Aorta (tissue), 5 donors: ENCODE measurements at regions not wholly inside any gene's neighbourhood (a gene's known extent, or its start where the extent isn't known, plus 50 kb on each side); places are given as distances from the start of the nearest gene placed in this dataset.

Experiments
- ATAC-seq: fragments of 200-7000 bp; cut with Tn5 transposase; one replicate; pipeline ENCODE4 v1.9.1; 2022; ENCODE audit warnings: moderate library complexity; ENCODE audit not compliant: low FRiP score
- DNase-seq, 2 donors: peaks; one replicate each; pipeline ENCODE4 v3.0.0-alpha.2; 2020
- H3K27ac ChIP-seq, 2 donors: one replicate each; pipeline ENCODE4 v1.5.1; 2013; ENCODE audit warnings: low read length in 2 of 2, mild to moderate bottlenecking in 2 of 2, moderate library complexity in 2 of 2, control low read depth in 1 of 2, inconsistent platforms in 1 of 2, low read depth in 1 of 2
- H3K27me3 ChIP-seq, 2 donors: one replicate each; pipeline ENCODE4 v1.6.1; 2013; ENCODE audit warnings: control low read depth in 1 of 2, low read length in 1 of 2, mild to moderate bottlenecking in 1 of 2, moderate library complexity in 1 of 2; ENCODE audit not compliant: insufficient read depth in 2 of 2, control insufficient read depth in 1 of 2
- H3K36me3 ChIP-seq, 2 donors: one replicate each; pipeline ENCODE4 v1.6.1; 2013; ENCODE audit warnings: control low read depth in 1 of 2, low read length in 1 of 2, mild to moderate bottlenecking in 1 of 2; ENCODE audit not compliant: insufficient read depth in 2 of 2, control insufficient read depth in 1 of 2
- H3K4me1 ChIP-seq, 2 donors: one replicate each; pipeline ENCODE4 v1.6.1; 2013; ENCODE audit warnings: low read length in 2 of 2, control low read depth in 1 of 2, mild to moderate bottlenecking in 1 of 2, moderate library complexity in 1 of 2; ENCODE audit not compliant: insufficient read depth in 2 of 2, control insufficient read depth in 1 of 2
- H3K4me3 ChIP-seq, 2 donors: one replicate each; pipeline ENCODE4 v1.5.1; 2013; ENCODE audit warnings: low read length in 2 of 2, control low read depth in 1 of 2, mild to moderate bottlenecking in 1 of 2
- H3K9me3 ChIP-seq: one replicate; pipeline ENCODE4 v1.6.1; 2013; ENCODE audit warnings: mild to moderate bottlenecking, low read length; ENCODE audit not compliant: control insufficient read depth
- WGBS, 2 donors: extraction: QIAGEN DNeasy Blood & Tissue Kit; methylation state at CpG; one replicate each; pipeline ENCODE4 v1.1.7; 2013; 5-methylcytosine and 5-hydroxymethylcytosine counted together
- intact Hi-C, 2 donors: fragments of 100-400 bp; cut with DNase I; formaldehyde crosslinking; loops; one replicate each; pipeline versions ENCODE4 v1.14.2 to v1.15.0; 2022
- donor health status: healthy with polysubstance abuse.
- donor health status: Bipolar disorder and iron deficiency.
- donor health status: DM: no; HTN: no; CAD: no.
- donor health status: DM: no; HTN: no; CAD: no.
- donor health status: DM: yes; HTN: yes; CAD: no.

- no peaks in the 10 kb centered on the region for H3K4me1 ChIP-seq
- ATAC-seq (no peak), DNase-seq (no peak)
- H3K27me3 ChIP-seq = no peaks in the 10 kb centered on the region
- intact Hi-C loops = no loop called here
- no peaks in the 10 kb centered on the region for H3K36me3 ChIP-seq
- no peak overlapping the region for H3K27ac ChIP-seq
- no peak overlapping the region for H3K4me3 ChIP-seq
- no peaks in the 10 kb centered on the region for H3K9me3 ChIP-seq
- WGBS, 2 donors = 39 to 73% methylated on average over 3 of the region's 3 CpGs
Measured at GRCh38 chr4:18938343-18939099, 917.0 kb upstream of the LCORL start.

- Histone ChIP-seq H3K4me3 (no peak overlapping the region), H3K9me3 (no peaks in the 10 kb centered on the region), H3K4me1 (no peaks in the 10 kb centered on the region), H3K36me3 (no peaks in the 10 kb centered on the region), H3K27me3 (no peaks in the 10 kb centered on the region), H3K27ac (no peak overlapping the region)
- intact Hi-C loops = no loop called here
- DNase-seq (no peak), ATAC-seq (no peak)
- WGBS, 2 donors = 91 to 92% methylated on average over 4 of the region's 4 CpGs
Measured at GRCh38 chr4:18937746-18938145, 916.2 kb upstream of the LCORL start.

- ATAC-seq (no peak), DNase-seq (no peak)
- Histone ChIP-seq H3K27ac (no peak overlapping the region), H3K4me1 (no peaks in the 10 kb centered on the region), H3K36me3 (no peaks in the 10 kb centered on the region), H3K27me3 (no peaks in the 10 kb centered on the region), H3K4me3 (no peak overlapping the region), H3K9me3 (no peaks in the 10 kb centered on the region)
- intact Hi-C loops = no loop called here
- whole genome bisulfite sequencing, 2 donors = 98 to 99% methylated on average over 4 of the region's 4 CpGs
Measured at GRCh38 chr4:18937080-18937479, 915.5 kb upstream of the LCORL start.

- Histone ChIP-seq H3K9me3 (no peaks in the 10 kb centered on the region), H3K36me3 (no peaks in the 10 kb centered on the region), H3K27ac (no peak overlapping the region), H3K4me3 (no peak overlapping the region), H3K4me1 (no peaks in the 10 kb centered on the region), H3K27me3 (no peaks in the 10 kb centered on the region)
- intact Hi-C loops = no loop called here
- ATAC-seq (no peak), DNase-seq (no peak)
- WGBS, 2 donors = 70 to 82% methylated on average over 7 of the region's 7 CpGs
Measured at GRCh38 chr4:18935659-18936345, 914.2 kb upstream of the LCORL start.

GRCh38 chr4:18934197-18934596 is 912.6 kb upstream of the LCORL start:
- Histone ChIP-seq H3K36me3 (no peaks in the 10 kb centered on the region), H3K9me3 (no peaks in the 10 kb centered on the region), H3K4me1 (no peaks in the 10 kb centered on the region), H3K27ac (no peak overlapping the region), H3K27me3 (no peaks in the 10 kb centered on the region), H3K4me3 (no peak overlapping the region)
- WGBS, 2 donors = 42 to 51% methylated on average over 4 of the region's 4 CpGs
- ATAC-seq (no peak), DNase-seq (no peak)
- intact Hi-C loops = no loop called here

- DNase-seq (no peak), ATAC-seq (no peak)
- WGBS, 2 donors = 92% methylated on average over 1 of the region's 1 CpG
- H3K4me1 ChIP-seq = no peaks in the 10 kb centered on the region
- no peaks in the 10 kb centered on the region for H3K36me3 ChIP-seq
- H3K27ac ChIP-seq = no peak overlapping the region
- H3K9me3 ChIP-seq = no peaks in the 10 kb centered on the region
- intact Hi-C loops = no loop called here
- no peaks in the 10 kb centered on the region for H3K27me3 ChIP-seq
- no peak overlapping the region for H3K4me3 ChIP-seq
Measured at GRCh38 chr4:18932730-18933339, 911.3 kb upstream of the LCORL start.

- no peaks in the 10 kb centered on the region for H3K9me3 ChIP-seq
- no peak overlapping the region for H3K27ac ChIP-seq
- 91% methylated on average over 1 of the region's 1 CpG for WGBS, 2 donors
- intact Hi-C loops = no loop called here
- ATAC-seq = no peak
- DNase-seq = no peak
- H3K27me3 ChIP-seq = no peaks in the 10 kb centered on the region
- no peak overlapping the region for H3K4me3 ChIP-seq
- no peaks in the 10 kb centered on the region for H3K36me3 ChIP-seq
- no peaks in the 10 kb centered on the region for H3K4me1 ChIP-seq
Measured at GRCh38 chr4:18931643-18932377, 910.3 kb upstream of the LCORL start.

- Histone ChIP-seq H3K27ac (no peak overlapping the region), H3K4me1 (no peaks in the 10 kb centered on the region), H3K36me3 (no peaks in the 10 kb centered on the region), H3K4me3 (no peak overlapping the region), H3K27me3 (no peaks in the 10 kb centered on the region), H3K9me3 (no peaks in the 10 kb centered on the region)
- intact Hi-C loops = no loop called here
- 88 to 91% methylated on average over 6 of the region's 6 CpGs for WGBS, 2 donors
- ATAC-seq (no peak), DNase-seq (no peak)
Measured at GRCh38 chr4:18930487-18930886, 908.9 kb upstream of the LCORL start.
